ENCODE measurements at regions not wholly inside any gene's neighbourhood (a gene's known extent, or its start where the extent isn't known, plus 50 kb on each side); places are given as distances from the start of the nearest gene placed in this dataset.

DNA sequence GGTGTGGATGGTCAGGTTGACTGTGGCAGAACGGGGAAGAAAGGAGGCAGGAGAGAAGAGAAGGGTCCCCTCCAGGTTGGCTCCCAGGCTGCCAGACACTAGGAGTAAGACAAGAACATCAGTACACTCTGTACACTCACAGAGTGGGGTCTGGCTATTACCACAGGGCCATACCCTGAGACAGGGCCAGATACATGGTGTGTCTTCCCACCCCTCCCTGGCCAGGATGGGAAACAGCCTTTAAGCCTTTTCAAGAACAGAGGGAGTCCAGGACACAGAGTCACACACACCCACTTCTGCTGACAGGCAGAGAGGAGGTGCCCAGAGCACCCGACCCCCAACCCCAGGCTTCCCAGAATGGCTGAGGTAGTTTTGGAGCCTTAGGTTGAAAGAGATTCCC is 99.4 kb downstream of the LITAF start:
- TF ChIP-seq CTCF (IDR thresholded peaks at IDR 0.05; ENCODE audit: low read depth, low read length), result no peak
- no peak for TF ChIP-seq EZH2phosphoT487 (IDR thresholded peaks at IDR 0.05; ENCODE audit: low read depth)
